AG08396 (cell line): ENCODE measurements at regions not wholly inside any gene's neighbourhood (a gene's known extent, or its start where the extent isn't known, plus 50 kb on each side); places are given as distances from the start of the nearest gene placed in this dataset.
"Not testable (repeated sequence)": the region's sequence is repeated elsewhere in the genome, so short reads cannot be mapped to it uniquely, and the experiment has no call there.

ENCODE experiments used
- DNase-seq: peaks from one replicate; pipeline ENCODE4 v3.0.0; 2012; ENCODE audit warnings: low spot score, mixed read lengths

DNA sequence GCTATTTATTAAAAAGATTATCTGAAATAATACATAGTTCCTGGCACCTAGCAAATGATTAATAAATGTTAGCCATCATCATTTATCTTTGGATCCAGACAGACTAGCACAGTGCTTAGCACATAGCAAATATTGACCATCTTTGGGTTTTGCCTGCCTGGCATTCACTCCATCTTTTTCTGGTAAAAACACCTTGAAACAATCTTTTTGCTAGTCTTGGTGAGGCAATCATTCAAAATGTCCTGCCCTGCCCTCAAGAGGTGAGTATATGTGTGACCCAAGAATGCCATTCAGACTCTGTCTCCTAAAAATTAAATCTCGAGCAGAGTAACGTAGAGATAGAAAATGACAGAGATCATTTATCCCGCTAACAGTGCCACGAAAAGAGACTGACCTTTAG is 78.3 kb upstream of the ZNF280D start:
- no peak for DNase-seq

DNA sequence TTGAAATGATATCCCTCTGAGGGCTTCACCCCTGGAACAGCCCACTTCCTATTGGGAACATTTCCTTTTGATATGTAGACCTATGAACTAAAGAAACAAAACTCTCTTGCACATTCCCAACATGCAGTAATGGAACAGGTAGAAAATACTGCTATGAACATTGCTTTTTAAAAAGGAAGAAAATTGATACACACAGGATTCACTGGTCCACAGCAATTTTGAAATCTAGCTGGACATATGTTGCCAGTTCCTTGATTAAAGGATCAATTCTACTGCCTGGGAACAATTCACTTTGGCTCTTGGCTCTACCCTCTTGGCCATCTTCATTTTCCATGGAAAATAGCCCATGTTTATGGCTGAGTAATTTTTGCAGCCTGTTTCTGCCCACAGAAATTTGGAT is 74.9 kb upstream of the ZNF280D start:
- DNase-seq: no peak

DNA sequence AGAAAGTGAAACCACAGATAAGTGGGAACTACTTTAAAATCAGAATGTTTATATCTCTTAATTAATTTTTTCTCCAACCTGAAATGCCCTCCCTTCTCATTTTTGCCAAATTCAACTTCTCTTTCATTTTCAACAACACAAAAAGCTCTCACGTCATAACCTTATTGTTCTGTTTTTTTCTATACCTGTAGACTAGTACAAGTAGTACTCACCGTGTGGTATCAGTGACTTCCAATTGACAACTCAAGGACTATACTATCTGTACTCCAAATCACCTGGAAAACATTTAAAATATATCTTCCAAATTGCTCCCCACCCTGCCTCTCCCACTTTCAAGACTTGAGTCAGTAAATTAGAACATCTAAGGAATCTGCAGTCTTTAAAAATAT is 72.8 kb upstream of the ZNF280D start:
- no peak for DNase-seq

DNA sequence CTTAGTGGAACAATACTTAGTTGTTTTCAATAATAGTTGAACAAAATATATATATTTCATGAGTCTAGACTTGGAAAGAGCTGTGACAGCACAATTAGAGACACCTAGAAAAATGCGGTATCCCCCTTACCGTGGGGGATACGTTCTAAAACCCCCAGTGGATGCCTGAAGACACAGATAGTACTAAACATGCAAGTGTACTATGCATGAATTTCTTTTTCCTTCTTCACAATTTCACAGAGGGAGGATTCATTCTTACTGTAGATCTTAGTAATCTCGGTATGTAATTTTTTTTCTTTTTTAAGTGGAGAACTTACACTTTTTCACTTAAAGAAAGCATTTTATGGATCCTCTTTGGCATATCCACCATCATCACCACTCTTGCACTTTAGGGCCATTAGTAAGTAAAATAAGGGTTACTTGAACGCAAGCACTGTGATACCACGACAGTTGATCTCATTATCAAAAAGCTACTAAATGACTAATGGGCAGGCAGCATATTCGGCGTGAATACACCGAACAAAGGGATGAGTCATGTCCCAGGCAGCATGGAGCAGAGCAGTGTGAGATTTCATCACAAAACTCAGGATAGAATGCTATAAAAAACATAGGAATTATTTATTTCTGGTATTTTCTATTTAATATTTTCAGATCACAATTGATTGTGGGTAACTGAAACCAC is 72.3 kb upstream of the ZNF280D start:
- DNase-seq: peak; percentile 57

DNA sequence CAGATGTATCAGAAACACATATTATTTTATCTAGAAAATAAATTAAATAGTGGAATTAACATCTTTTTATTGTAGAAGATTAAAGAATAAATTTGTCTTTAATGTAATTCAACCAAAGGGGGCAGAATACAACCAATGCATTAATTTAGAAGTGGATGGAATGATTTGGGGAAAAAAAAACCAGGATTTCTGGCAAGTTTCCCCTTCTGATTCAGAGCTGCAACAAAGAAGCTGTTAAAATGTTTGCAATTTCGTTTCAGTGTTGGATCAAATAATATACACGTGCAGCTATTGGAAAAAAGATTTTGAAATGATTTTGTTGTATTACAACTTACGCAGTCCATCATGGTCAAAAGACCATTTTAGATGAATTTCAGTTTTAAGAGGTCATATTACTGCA is 71.6 kb upstream of the ZNF280D start:
- DNase-seq: no peak

DNA sequence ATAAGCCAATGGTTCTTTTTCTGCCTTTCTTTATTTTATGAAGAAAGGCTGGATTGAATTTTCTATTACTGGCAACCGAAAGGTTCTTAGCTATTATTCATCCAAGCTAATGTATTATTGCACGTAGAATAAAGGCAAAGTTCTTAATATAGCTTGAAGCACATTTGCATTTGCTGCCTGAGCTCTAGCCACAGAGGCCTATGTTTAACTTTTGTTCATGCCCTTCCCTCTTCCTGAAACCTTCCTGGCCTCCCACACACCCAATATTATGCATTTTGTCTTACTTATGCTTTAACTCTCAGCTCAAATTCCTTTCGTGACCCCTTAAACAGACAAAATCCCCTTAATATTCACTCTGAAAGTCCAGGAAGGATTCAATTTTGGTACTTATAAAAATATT is 71.0 kb upstream of the ZNF280D start:
- DNase-seq: no peak

DNA sequence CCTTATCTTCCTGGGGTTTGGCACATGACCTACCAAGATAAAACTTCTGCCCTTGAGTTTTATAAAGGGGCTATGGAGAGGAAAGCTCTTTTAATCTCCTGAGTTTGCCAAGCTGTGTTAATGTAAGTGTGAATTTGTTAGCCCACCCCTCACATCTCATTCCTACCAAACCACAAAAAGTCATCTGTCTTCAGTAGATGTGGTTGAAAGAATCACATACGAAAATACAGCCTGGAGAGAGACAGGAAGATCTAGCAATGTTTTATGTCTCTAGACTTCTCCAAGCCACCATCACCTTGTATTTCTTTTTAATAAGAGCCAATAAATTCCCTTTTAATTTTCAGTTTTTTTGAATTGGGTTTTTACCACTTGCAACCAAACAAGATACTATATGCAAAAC is 68.9 kb upstream of the ZNF280D start:
- DNase-seq: no peak

DNA sequence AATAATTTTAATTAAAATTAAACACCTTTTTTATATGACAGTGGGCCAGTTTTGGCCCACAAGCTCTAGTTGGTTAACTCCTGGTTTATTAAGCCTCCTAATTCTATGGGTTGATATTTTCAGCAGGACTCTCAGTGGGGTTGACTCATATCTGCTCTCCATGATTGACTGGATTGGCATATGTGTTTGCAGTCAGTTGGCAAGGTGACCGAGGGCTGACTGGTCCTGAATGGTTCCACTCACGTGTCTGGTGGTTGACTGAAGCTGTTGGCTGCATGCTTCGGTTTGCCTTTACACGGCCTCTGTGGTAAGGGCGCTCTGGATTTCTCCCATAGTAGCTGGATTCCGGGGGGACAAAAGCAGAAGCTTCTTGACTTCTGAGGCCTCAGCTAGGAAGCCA is 65.3 kb upstream of the ZNF280D start:
- DNase-seq: peak; percentile 22

DNA sequence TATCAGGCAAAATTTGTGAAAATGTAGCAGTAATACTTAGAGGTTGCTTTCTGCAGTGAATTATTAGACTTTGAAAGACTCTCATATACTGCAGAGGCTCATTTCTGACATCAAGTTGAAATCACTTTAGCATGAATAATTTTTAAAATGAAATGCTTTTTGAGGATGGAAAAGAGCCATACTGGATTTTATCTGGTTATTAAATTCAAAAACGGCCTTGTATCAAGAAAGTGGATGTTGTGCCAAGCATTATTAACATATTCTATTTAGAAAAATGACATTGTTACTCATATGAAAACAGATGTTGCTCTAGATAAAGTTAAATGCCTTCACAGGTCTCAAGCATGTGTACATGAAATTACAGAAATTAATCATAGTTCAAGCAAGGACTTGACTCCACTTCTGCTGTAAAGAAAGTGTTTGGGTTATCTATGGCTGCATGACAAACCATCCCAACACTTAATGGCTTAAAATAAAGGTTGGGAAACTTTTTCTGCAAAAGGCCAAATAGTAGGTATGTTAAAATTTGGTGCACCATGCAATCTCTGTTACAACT is 64.5 kb upstream of the ZNF280D start:
- no peak for DNase-seq

DNA sequence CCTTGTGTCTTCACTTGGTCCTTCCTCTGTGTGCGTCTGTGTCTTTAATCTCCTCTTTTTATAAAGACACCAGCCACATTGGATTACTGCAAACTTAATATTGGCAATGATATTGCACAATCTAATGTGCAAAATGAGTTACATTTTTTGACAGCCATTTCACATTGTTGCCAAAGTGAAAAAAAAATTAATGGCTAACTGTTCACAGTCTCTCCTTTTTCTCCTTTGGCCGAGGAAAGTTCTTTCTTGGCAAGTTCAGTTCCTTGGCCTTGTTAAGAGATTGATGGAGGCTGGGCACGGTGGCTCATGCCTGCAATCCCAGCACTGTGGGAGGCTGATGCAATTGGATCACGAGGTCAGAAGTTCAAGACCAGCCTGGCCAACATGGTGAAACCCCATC is 62.2 kb upstream of the ZNF280D start:
- DNase-seq: no peak

DNA sequence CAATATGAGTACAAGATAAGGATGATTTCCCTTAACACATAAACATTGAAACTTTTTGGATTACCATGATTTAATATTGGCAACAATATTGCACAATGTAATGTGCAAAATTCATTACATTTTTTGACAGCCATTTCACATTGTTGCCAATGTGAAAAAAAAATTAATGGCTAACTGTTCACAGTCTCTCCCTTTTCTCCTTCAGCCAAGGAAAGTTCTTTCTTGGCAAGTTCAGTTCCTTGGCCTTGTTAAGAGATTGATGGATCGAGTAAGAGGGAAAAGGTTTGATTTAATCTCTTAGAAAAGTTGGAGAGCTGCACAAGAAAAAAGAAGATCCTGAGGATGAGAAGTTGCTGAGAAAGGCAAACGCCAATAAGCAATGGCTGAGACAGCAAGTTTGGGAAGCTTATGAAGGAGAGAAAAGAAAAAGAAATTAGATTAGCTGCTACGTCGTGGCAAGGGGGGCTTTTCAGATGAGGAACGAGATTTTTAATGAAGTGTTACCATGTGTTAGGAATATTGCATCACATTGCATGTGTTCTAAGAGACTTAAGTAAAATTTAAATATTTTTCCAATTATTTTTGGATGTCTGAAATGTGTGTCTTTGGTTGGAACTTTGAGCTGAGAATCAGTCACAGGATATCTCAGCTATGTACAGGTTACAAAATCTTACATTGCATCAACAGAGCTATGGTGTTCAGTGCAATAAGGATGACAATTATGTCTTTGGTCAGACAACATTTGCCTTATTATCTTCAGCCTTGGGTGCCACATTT is 61.4 kb upstream of the ZNF280D start:
- no peak for DNase-seq

DNA sequence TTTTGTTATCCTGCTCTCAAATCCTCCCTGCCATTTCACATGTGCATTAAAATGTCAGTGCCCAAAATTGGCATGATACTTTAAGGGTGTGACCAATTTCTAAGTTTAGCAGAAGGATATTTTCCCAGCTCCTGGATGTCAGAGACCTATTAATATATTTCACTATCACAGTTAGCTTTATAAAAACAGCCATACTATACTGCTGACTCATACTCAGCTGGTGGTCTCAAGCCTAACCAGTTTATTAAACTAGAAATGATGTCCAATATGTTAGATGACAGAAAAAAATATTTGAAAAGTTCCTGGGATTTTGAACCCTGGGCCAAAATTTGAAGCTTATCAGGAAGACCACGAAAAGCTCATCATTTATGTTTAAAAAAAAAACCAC is 60.9 kb upstream of the ZNF280D start:
- no peak for DNase-seq

DNA sequence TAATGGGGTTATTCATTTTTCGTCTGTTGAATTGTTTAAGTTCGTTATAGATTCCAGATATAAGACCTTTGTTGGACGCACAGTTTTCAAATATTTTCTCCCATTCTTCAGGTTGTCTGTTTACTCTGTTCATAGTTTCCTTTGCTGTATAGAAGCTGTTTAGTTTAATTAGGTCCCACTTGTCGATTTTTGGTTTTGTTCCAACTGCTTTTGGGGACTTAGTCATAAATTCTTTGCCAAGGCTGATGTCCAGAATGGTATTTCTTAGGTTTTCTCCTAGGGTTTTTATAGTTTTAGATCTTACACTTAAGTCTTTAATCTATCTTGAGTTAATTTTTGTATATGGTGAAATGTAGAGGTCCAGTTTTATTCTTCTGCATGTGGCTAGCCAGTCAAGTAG is 58.9 kb upstream of the ZNF280D start:
- DNase-seq: no peak

DNA sequence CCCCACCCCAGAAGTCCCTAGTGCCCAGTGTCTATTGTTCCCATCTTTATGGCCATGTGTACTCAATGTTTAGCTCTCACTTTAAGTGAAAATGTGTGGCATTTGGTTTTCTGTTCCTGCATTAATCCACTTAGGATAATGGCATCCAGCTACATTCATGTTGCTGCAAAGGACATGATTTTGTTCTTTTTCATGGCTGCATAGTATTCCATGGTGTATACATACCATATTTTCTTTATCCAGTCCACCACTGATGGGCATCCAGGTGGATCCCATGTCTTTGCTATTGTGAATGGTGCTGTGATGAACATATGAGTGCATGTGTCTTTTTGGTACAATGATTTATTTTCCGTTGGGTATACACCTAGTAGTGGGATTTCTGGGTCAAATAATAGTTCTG is 58.2 kb upstream of the ZNF280D start:
- DNase-seq: not testable (repeated sequence)

DNA sequence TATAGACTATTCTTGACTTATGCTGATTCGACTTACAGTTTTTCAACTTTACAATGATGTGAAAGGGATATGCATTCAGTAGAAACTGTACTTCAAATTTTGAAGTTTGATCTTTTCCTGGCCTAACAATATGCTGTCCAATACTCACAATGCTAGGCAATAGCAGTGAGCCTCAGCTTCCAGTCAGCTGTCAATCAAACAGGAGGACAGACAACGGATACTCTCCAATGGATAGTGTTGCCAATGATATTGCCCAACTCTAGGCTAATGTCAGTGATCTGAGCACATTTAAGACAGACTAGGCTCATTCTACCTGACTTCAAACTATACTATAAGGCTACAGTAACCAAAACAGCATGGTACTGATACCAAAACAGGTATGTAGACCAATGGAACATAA is 55.0 kb upstream of the ZNF280D start:
- DNase-seq: no peak

DNA sequence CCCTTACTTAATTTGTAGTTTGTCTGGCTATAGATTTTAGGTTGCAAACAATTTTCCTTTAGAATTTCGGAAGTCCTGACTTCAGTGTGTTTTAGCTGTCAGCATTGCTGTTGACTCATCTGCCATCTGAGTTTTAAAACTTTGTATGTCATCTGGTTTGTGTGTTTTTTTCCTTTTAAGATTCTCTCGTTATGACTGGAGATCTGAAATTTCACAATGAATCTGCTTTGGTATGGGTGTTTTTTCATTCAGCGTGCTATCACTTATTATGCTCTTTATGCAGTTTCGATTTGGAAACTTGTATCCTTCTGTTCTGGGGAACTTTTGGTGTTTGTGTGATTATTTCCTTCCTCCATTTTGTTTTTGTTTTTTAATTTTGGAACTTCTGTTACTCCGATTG is 53.7 kb upstream of the ZNF280D start:
- DNase-seq: no peak

DNA sequence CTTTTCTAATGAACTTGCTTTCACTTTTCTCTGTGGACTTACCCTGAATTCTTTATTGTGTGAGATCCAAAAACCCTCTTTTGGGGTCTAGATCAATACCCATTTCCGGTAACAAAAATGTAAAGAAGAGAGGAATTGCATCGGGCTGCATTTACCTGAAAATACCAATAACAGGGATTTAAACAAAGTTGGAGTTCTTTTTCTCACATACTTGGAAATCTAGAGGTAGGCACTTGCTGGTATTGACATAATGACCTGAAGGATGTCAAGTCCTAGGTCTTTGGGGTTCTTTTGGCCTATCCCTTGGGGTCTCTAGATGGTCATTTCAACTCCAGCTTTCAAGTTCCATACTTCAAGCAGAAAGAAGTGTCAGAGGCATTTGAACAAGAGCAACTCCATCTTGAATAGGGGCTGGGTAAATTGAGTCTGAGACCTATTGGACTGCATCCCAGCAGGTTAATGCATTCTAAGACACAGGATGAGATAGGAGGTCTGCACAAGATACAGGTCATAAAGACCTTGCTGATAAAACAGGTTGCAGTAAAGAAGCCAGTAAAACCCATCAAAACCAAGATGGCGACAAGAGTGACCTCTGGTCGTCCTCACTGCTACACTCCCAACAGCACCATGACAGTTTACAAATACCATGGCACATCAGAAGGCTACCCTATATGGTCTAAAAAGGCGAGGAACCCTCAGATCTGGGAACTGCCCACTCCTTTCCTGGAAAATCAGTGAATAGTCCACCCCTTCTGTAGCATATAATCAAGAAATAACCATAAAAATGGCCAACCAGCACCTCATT is 50.8 kb upstream of the ZNF280D start:
- DNase-seq: no peak

DNA sequence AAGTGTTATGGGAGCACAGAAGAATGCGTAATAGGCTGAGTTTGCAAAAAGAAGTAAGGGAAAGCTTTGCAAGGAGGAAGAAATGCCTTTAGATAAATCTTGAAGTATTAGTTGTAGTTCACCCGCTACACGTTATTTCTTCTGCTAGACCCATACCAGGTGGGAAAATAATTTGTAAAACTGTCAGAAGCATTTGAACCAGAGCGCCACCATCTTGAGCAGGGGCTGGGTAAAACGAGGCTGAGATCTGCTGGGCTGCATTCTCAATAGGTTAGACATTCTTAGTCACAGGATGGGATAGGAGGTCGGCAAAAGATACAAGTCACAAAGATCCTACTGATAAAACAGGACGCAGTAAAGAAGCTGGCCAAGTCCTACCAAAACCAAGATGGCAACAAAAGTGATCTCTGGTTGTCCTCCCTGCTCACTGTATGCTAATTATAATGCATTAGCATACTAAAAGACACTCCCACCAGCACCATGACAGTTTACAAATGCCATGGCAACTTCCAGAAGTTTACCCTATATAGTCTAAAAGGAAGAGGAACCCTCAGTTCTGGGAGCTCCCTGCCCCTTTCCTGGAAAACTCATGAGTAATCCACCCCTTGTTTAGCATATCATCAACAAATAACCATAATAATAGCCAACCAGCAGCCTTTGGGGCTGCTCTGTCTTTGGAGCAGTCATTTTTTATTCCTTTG is 50.0 kb upstream of the ZNF280D start:
- no peak for DNase-seq
